HEK293 (cell line): ENCODE measurements at regions not wholly inside any gene's neighbourhood (a gene's known extent, or its start where the extent isn't known, plus 50 kb on each side); places are given as distances from the start of the nearest gene placed in this dataset.

Experiments
- CTCF ChIA-PET: fragments of 350-600 bp; formaldehyde crosslinking; extraction: SDS; loops from one replicate; lab custom pipeline; 2021; ENCODE audit warnings: antibody characterized with exemption; lab: Yijun Ruan, JAX
- POLR2A ChIA-PET: fragments of 300-600 bp; formaldehyde crosslinking; extraction: SDS; loops from one replicate; lab custom pipeline; 2020; ENCODE audit warnings: antibody characterized with exemption, inconsistent platforms; lab: Yijun Ruan, JAX
- H3K27ac ChIP-seq: fragments of 200-500 bp; sonication (Bioruptor generic); 2 replicates; pipeline ENCODE4 v1.5.1; 2014; ENCODE audit warnings: low read depth, low read length, control low read depth, inconsistent platforms; ENCODE audit errors: extremely low read depth
- H3K36me3 ChIP-seq, 2 experiments: fragments of 200-500 bp in 1 of 2; sonication (Bioruptor generic) in 1 of 2; 1 replicate in 1 of 2; 2 replicates in 1 of 2; pipeline ENCODE4 v1.5.1; 2014 to 2017; ENCODE audit warnings: inconsistent platforms in 2 of 2, low read length in 2 of 2; ENCODE audit not compliant: control insufficient read depth in 2 of 2, insufficient read depth in 1 of 2
- H3K4me1 ChIP-seq: fragments of 200-500 bp; sonication (Bioruptor generic); 2 replicates; pipeline ENCODE4 v1.5.1; 2014; ENCODE audit warnings: mild to moderate bottlenecking, low read length, inconsistent platforms; ENCODE audit not compliant: control insufficient read depth, insufficient read depth
- H3K4me3 ChIP-seq: 2 replicates; pipeline ENCODE4 v1.5.1; 2011; ENCODE audit warnings: low read depth, mild to moderate bottlenecking, control low read depth, low read length, moderate library complexity
- H3K9me3 ChIP-seq: fragments of 200-500 bp; sonication (Bioruptor generic); 2 replicates; pipeline ENCODE4 v1.5.1; 2014; ENCODE audit warnings: low read depth, low read length, inconsistent platforms; ENCODE audit not compliant: control insufficient read depth, insufficient read depth
- FEZF1 ChIP-seq: fragments of 450-650 bp; formaldehyde crosslinking; IDR thresholded peaks from 2 replicates; pipeline ENCODE4 v1.5.1; 2016; ENCODE audit warnings: missing biosample characterization, missing genetic modification characterization
- SP7 ChIP-seq: fragments of 450-650 bp; formaldehyde crosslinking; IDR thresholded peaks from 2 replicates; pipeline ENCODE4 v1.5.1; 2016; ENCODE audit warnings: missing biosample characterization, missing genetic modification characterization
- ZNF112 ChIP-seq: fragments of 450-650 bp; formaldehyde crosslinking; IDR thresholded peaks from 2 replicates; pipeline ENCODE4 v1.5.0; 2017; ENCODE audit warnings: missing biosample characterization, missing genetic modification characterization
- ZNF121 ChIP-seq: fragments of 450-650 bp; formaldehyde crosslinking; IDR thresholded peaks from 2 replicates; pipeline ENCODE4 v1.5.1; 2016; ENCODE audit warnings: missing biosample characterization, missing genetic modification characterization
- ZNF157 ChIP-seq: fragments of 450-650 bp; formaldehyde crosslinking; IDR thresholded peaks from 2 replicates; pipeline ENCODE4 v1.5.1; 2016; ENCODE audit warnings: missing biosample characterization, missing genetic modification characterization
- ZNF175 ChIP-seq: fragments of 450-650 bp; formaldehyde crosslinking; IDR thresholded peaks from 2 replicates; pipeline ENCODE4 v1.5.1; 2016; ENCODE audit warnings: missing biosample characterization, missing genetic modification characterization
- ZNF239 ChIP-seq: fragments of 450-650 bp; formaldehyde crosslinking; IDR thresholded peaks from 2 replicates; pipeline ENCODE4 v1.5.1; 2016; ENCODE audit warnings: missing biosample characterization, missing genetic modification characterization
- ZNF354C ChIP-seq: fragments of 450-650 bp; formaldehyde crosslinking; IDR thresholded peaks from 2 replicates; pipeline ENCODE4 v1.5.1; 2016; ENCODE audit warnings: missing biosample characterization, missing genetic modification characterization, low read depth, borderline replicate concordance
- ZNF366 ChIP-seq: fragments of 450-650 bp; formaldehyde crosslinking; conservative IDR thresholded peaks from 2 replicates; pipeline ENCODE4 v1.5.1; 2016; ENCODE audit warnings: missing biosample characterization, missing genetic modification characterization
- ZNF426 ChIP-seq: fragments of 450-650 bp; formaldehyde crosslinking; IDR thresholded peaks from 2 replicates; pipeline ENCODE4 v1.5.1; 2017; ENCODE audit warnings: missing biosample characterization, missing genetic modification characterization, mild to moderate bottlenecking, inconsistent platforms, moderate library complexity
- ZNF433 ChIP-seq: fragments of 450-650 bp; formaldehyde crosslinking; IDR thresholded peaks from 2 replicates; pipeline ENCODE4 v1.5.1; 2016; ENCODE audit warnings: missing biosample characterization, missing genetic modification characterization, low read depth
- ZNF596 ChIP-seq: fragments of 450-650 bp; IDR thresholded peaks from 2 replicates; pipeline ENCODE4 v1.5.0; 2018; ENCODE audit warnings: missing biosample characterization, mild to moderate bottlenecking, missing genetic modification characterization, moderate library complexity
- ZNF600 ChIP-seq: fragments of 450-650 bp; formaldehyde crosslinking; IDR thresholded peaks from 2 replicates; pipeline ENCODE4 v1.5.1; 2016; ENCODE audit warnings: missing biosample characterization, missing genetic modification characterization
- ZNF660 ChIP-seq: fragments of 450-650 bp; IDR thresholded peaks from 2 replicates; pipeline ENCODE4 v1.5.1; 2018; ENCODE audit warnings: missing biosample characterization, mild to moderate bottlenecking, missing genetic modification characterization
- ZNF843 ChIP-seq: fragments of 450-650 bp; formaldehyde crosslinking; IDR thresholded peaks from 2 replicates; pipeline ENCODE4 v1.5.1; 2016; ENCODE audit warnings: missing biosample characterization, missing genetic modification characterization
- ZSCAN23 ChIP-seq: fragments of 450-650 bp; formaldehyde crosslinking; IDR thresholded peaks from 2 replicates; pipeline ENCODE4 v1.5.1; 2016; ENCODE audit warnings: missing biosample characterization, missing genetic modification characterization
- TF ChIP-seq, protein P1 (sequence below): fragments of 450-650 bp; formaldehyde crosslinking; conservative IDR thresholded peaks from 2 replicates; pipeline ENCODE4 v1.5.1; 2016; ENCODE audit warnings: low read depth, missing biosample characterization, missing genetic modification characterization
- TF ChIP-seq, protein P2 (sequence below): fragments of 450-650 bp; formaldehyde crosslinking; IDR thresholded peaks from 2 replicates; pipeline ENCODE4 v1.5.1; 2016; ENCODE audit warnings: missing biosample characterization, missing genetic modification characterization
- TF ChIP-seq, protein P3 (sequence below): fragments of 450-650 bp; formaldehyde crosslinking; IDR thresholded peaks from 2 replicates; pipeline ENCODE4 v1.5.1; 2016; ENCODE audit warnings: missing biosample characterization, missing genetic modification characterization
- TF ChIP-seq, protein P4 (sequence below): fragments of 450-650 bp; formaldehyde crosslinking; IDR thresholded peaks from 2 replicates; pipeline ENCODE4 v1.5.1; 2016; ENCODE audit warnings: missing biosample characterization, missing genetic modification characterization

DNA sequence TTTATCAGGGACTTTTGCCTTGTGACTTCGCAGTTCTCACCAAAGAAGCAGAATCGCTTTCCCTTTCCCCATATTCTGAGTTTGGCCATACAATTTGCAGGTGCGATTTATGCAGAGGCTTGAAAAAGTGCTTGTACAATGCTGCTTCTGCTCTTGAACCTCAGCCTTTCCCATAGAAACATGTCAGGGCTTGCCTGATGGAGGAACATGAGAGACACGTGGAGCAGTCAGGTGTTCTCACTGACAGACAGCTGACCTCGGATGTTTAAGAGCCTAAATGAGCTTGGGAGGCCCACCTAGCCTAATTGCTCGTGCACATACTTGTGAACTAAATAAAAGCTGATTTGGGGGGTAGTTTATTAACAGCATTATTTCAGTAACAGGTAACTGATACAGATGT is 290.0 kb downstream of the S1PR1 start (continued):
- TF ChIP-seq, protein P1, sequence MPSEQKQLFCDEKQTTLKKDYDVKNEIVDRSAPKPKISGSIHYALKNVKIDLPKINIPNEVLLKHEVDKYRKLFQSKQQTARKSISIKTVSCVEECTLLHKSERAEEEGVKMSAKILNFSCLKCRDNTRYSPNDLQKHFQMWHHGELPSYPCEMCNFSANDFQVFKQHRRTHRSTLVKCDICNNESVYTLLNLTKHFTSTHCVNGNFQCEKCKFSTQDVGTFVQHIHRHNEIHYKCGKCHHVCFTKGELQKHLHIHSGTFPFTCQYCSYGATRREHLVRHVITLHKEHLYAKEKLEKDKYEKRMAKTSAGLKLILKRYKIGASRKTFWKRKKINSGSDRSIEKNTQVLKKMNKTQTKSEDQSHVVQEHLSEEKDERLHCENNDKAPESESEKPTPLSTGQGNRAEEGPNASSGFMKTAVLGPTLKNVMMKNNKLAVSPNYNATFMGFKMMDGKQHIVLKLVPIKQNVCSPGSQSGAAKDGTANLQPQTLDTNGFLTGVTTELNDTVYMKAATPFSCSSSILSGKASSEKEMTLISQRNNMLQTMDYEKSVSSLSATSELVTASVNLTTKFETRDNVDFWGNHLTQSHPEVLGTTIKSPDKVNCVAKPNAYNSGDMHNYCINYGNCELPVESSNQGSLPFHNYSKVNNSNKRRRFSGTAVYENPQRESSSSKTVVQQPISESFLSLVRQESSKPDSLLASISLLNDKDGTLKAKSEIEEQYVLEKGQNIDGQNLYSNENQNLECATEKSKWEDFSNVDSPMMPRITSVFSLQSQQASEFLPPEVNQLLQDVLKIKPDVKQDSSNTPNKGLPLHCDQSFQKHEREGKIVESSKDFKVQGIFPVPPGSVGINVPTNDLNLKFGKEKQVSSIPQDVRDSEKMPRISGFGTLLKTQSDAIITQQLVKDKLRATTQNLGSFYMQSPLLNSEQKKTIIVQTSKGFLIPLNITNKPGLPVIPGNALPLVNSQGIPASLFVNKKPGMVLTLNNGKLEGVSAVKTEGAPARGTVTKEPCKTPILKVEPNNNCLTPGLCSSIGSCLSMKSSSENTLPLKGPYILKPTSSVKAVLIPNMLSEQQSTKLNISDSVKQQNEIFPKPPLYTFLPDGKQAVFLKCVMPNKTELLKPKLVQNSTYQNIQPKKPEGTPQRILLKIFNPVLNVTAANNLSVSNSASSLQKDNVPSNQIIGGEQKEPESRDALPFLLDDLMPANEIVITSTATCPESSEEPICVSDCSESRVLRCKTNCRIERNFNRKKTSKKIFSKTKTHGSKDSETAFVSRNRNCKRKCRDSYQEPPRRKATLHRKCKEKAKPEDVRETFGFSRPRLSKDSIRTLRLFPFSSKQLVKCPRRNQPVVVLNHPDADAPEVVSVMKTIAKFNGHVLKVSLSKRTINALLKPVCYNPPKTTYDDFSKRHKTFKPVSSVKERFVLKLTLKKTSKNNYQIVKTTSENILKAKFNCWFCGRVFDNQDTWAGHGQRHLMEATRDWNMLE, result no peak
- TF ChIP-seq, protein P2, sequence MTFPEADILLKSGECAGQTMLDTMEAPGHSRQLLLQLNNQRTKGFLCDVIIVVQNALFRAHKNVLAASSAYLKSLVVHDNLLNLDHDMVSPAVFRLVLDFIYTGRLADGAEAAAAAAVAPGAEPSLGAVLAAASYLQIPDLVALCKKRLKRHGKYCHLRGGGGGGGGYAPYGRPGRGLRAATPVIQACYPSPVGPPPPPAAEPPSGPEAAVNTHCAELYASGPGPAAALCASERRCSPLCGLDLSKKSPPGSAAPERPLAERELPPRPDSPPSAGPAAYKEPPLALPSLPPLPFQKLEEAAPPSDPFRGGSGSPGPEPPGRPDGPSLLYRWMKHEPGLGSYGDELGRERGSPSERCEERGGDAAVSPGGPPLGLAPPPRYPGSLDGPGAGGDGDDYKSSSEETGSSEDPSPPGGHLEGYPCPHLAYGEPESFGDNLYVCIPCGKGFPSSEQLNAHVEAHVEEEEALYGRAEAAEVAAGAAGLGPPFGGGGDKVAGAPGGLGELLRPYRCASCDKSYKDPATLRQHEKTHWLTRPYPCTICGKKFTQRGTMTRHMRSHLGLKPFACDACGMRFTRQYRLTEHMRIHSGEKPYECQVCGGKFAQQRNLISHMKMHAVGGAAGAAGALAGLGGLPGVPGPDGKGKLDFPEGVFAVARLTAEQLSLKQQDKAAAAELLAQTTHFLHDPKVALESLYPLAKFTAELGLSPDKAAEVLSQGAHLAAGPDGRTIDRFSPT, result no peak
- no peak for TF ChIP-seq ZSCAN23 (tag by site-specific recombination)
- TF ChIP-seq, protein P3, sequence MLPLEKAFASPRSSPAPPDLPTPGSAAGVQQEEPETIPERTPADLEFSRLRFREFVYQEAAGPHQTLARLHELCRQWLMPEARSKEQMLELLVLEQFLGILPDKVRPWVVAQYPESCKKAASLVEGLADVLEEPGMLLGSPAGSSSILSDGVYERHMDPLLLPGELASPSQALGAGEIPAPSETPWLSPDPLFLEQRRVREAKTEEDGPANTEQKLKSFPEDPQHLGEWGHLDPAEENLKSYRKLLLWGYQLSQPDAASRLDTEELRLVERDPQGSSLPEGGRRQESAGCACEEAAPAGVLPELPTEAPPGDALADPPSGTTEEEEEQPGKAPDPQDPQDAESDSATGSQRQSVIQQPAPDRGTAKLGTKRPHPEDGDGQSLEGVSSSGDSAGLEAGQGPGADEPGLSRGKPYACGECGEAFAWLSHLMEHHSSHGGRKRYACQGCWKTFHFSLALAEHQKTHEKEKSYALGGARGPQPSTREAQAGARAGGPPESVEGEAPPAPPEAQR (tag by site-specific recombination), result no peak
- TF ChIP-seq SP7 (tag by site-specific recombination), result no peak
- no peak for TF ChIP-seq ZNF112 (tag by site-specific recombination)

DNA sequence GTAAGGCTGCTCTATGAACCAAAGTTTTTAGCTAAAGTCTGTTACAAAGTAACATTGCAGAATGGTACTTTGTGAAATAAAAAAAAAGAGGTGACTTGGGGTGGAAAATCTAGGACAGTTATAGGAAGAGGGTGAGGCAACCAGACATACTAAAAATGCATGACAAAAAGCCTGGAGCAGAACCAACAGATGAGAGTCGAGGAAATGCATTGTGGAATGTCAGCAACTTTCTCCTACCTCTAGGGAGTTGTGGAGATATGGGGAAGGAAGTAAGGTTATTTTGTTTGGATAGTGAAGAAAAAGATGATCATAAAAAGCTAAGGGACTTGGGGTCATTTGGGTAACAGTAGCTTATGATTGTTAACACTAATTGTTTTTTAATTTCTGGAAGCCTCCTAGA is 295.6 kb downstream of the S1PR1 start:
- Histone ChIP-seq H3K4me3 (no peak overlapping the region), H3K36me3 (no peaks in the 10 kb centered on the region), H3K27ac (no peak overlapping the region), H3K4me1 (no peaks in the 10 kb centered on the region), H3K9me3 (no peaks in the 10 kb centered on the region)
- CTCF ChIA-PET, result interaction anchor here (0.5 to 1.6 kb wide), 2 partner anchors 13 to 745 kb away, joined by 5 to 7 read pairs; no protein-coding TSS in a partner anchor
- POLR2A ChIA-PET, result no interaction called here
- TF ChIP-seq ZNF175, result no peak
- TF ChIP-seq, protein P4, sequence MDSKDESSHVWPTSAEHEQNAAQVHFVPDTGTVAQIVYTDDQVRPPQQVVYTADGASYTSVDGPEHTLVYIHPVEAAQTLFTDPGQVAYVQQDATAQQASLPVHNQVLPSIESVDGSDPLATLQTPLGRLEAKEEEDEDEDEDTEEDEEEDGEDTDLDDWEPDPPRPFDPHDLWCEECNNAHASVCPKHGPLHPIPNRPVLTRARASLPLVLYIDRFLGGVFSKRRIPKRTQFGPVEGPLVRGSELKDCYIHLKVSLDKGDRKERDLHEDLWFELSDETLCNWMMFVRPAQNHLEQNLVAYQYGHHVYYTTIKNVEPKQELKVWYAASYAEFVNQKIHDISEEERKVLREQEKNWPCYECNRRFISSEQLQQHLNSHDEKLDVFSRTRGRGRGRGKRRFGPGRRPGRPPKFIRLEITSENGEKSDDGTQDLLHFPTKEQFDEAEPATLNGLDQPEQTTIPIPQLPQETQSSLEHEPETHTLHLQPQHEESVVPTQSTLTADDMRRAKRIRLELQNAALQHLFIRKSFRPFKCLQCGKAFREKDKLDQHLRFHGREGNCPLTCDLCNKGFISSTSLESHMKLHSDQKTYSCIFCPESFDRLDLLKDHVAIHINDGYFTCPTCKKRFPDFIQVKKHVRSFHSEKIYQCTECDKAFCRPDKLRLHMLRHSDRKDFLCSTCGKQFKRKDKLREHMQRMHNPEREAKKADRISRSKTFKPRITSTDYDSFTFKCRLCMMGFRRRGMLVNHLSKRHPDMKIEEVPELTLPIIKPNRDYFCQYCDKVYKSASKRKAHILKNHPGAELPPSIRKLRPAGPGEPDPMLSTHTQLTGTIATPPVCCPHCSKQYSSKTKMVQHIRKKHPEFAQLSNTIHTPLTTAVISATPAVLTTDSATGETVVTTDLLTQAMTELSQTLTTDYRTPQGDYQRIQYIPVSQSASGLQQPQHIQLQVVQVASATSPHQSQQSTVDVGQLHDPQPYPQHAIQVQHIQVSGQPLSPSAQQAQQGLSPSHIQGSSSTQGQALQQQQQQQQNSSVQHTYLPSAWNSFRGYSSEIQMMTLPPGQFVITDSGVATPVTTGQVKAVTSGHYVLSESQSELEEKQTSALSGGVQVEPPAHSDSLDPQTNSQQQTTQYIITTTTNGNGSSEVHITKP (tag by site-specific recombination), result no peak
- no peak for TF ChIP-seq ZNF600 (tag by site-specific recombination)
- no peak for TF ChIP-seq ZNF157 (tag by site-specific recombination)
- TF ChIP-seq ZNF433 (tag by site-specific recombination), result no peak
- TF ChIP-seq ZNF426 (tag by site-specific recombination), result no peak
- no peak for TF ChIP-seq ZNF121 (tag by site-specific recombination)
- no peak for TF ChIP-seq FEZF1 (tag by site-specific recombination)
- TF ChIP-seq ZNF354C (tag by site-specific recombination), result no peak
- no peak for TF ChIP-seq ZNF366 (tag by site-specific recombination)
- TF ChIP-seq ZNF843, result no peak
- no peak for TF ChIP-seq ZNF239 (tag by site-specific recombination)
- no peak for TF ChIP-seq ZNF596 (tag by site-specific recombination)
- TF ChIP-seq ZNF660 (tag by site-specific recombination), result no peak
